ENCODE measurements at regions not wholly inside any gene's neighbourhood (a gene's known extent, or its start where the extent isn't known, plus 50 kb on each side); places are given as distances from the start of the nearest gene placed in this dataset.

DNA sequence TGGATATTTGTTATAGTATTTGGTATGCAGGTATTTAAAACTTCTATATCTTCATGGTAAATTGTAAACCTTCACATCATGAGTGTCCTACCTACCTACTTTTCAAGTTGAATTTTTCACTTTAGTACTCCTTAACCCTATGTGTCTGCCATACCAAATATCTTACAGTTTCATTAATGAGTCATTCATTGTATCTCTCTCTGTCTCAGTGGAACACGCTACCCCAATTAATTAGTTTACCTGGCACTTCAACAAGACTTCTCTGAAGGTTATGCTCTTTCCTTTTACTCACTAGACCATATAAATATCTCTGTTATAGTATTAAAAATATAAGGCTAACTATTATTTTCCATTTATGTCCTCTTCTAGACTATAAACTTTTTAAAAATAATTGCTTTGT, 123.9 kb upstream of the GJE1 start:
- Histone ChIP-seq H3K4me3 (no peak overlapping the region), H3K27me3 (no peaks in the 10 kb centered on the region), H3K9me3 (replicated peaks in 1 of 3) (no peaks in the 10 kb centered on the region), H3K36me3 (replicated peaks in 1 of 2) (no peaks in the 10 kb centered on the region), H3K4me1 (replicated peaks in 1 of 2) (no peaks in the 10 kb centered on the region), H3K27ac (no peak overlapping the region)
- intact Hi-C loops (cut with DNase I): no loop called here
- TF ChIP-seq POLR2A (IDR thresholded peaks at IDR 0.05) (no peak), CTCF (IDR thresholded peaks at IDR 0.05) (no peak)
- 76 to 86% (median 83%) methylated on average over 1 of the region's 1 CpG for WGBS, 4 donors
- DNase-seq: no peak

DNA sequence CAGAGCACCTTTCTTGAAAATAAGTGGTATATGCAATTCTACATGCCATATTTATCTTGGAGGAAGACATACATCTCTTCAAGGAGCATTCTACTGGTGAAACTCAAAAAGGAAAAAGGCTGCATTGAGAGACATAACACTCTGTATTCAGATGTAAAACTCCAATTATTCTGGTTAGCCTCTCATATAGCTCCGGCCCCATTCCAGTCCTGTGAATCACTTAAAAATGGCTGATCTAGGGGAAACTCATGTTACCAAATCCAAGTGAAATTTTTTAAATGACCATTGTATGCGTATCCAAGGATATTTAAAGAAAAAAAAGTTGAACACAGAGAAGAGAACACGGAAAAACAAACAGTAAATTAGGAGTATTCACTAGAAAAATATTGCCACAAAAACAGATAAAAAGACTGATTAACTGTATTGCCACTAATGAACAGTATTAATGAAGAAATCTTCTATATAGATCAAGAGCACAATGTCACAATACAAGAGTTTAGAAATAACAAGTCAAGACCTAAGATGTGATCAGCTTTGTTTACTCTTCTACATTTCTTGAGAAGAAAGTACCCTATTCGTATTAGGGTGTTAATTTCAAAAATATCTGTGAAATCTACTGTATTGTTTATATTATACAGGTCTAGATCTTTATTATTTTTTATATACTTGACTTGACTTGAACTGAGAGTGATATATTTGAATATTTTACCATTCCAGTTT, 124.5 kb upstream of the GJE1 start:
- Histone ChIP-seq H3K27me3 (no peaks in the 10 kb centered on the region), H3K36me3 (replicated peaks in 1 of 2) (no peaks in the 10 kb centered on the region), H3K27ac (no peak overlapping the region), H3K9me3 (replicated peaks in 1 of 3) (no peaks in the 10 kb centered on the region), H3K4me3 (no peak overlapping the region), H3K4me1 (replicated peaks in 1 of 2) (no peaks in the 10 kb centered on the region)
- DNase-seq: no peak
- 63 to 77% (median 74%) methylated on average over 4 of the region's 4 CpGs for WGBS, 4 donors
- no peak for TF ChIP-seq POLR2A (IDR thresholded peaks at IDR 0.05)
- TF ChIP-seq CTCF (IDR thresholded peaks at IDR 0.05): no peak
- intact Hi-C loops (cut with DNase I): no loop called here

DNA sequence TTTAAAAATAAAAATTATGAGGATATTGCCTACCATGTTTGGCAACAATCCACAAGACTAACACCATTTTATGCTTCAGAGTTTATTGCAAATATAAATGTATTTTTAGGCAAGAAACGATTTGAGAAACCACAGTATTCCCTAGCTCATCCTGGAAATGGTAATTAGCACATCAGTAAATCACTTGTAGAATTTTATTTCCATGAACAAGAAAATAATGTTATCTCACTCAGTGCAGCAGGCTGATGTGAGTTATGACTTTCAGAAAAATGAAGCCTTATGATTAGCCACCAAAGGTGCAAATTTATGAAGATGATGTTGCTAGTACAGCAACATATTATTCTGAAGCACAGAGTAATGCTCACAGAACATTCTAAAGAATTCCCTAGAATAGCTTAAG, 127.7 kb upstream of the GJE1 start:
- DNase-seq: no peak
- WGBS, 4 donors: 14 to 27% (median 21%) methylated on average over 1 of the region's 1 CpG
- H3K9me3 ChIP-seq (replicated peaks in 1 of 3): no peaks in the 10 kb centered on the region

DNA sequence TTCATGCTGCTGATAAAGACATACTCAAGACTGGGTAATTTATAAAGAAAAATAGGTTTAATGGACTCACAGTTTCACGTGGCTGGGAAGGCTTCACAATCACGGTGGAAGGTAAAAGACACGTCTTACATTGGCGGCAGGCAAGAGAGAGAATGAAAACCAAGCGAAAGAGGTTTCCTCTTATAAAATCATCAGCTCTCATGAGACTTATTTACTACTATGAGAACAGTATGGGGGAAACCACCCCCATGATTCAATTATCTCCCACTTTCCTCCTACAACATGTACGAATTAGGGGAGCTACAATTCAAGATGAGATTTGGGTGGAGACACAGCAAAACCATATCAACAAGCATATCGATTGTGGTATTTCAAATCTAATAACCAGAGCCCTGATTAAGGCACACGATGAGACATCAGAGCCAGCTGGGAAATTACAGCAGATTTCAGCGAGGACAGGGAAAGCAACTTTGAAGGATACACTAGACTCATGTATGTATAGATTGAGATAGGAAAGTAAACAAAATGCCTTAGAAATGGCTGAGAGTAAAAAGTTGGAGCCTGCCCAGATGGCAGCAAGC, 129.8 kb upstream of the GJE1 start:
- no peak overlapping the region for H3K27ac ChIP-seq
- WGBS, 4 donors: 84 to 87% (median 86%) methylated on average over 9 of the region's 9 CpGs

More for the DNA sequence above, 127.7 kb upstream of the GJE1 start:
- Histone ChIP-seq H3K27ac (no peak overlapping the region), H3K27me3 (no peaks in the 10 kb centered on the region), H3K4me3 (no peak overlapping the region), H3K4me1 (replicated peaks in 1 of 2) (no peaks in the 10 kb centered on the region), H3K36me3 (replicated peaks in 1 of 2) (no peaks in the 10 kb centered on the region)
- TF ChIP-seq POLR2A (IDR thresholded peaks at IDR 0.05): no peak
- TF ChIP-seq CTCF (IDR thresholded peaks at IDR 0.05): no peak
- intact Hi-C loops (cut with DNase I): no loop called here

More for the DNA sequence above, 129.8 kb upstream of the GJE1 start:
- Histone ChIP-seq H3K4me3 (no peak overlapping the region), H3K4me1 (replicated peaks in 1 of 2) (no peaks in the 10 kb centered on the region), H3K36me3 (replicated peaks in 1 of 2) (no peaks in the 10 kb centered on the region), H3K27me3 (no peaks in the 10 kb centered on the region), H3K9me3 (replicated peaks in 1 of 3) (no peaks in the 10 kb centered on the region)
- intact Hi-C loops (cut with DNase I): no loop called here
- TF ChIP-seq POLR2A (IDR thresholded peaks at IDR 0.05) (no peak), CTCF (IDR thresholded peaks at IDR 0.05) (no peak)
- no peak for DNase-seq
